ENCODE measurements at regions not wholly inside any gene's neighbourhood (a gene's known extent, or its start where the extent isn't known, plus 50 kb on each side); places are given as distances from the start of the nearest gene placed in this dataset.
A peak's percentile ranks its signal among the peaks of the same experiment; 100 is the strongest.

DNA sequence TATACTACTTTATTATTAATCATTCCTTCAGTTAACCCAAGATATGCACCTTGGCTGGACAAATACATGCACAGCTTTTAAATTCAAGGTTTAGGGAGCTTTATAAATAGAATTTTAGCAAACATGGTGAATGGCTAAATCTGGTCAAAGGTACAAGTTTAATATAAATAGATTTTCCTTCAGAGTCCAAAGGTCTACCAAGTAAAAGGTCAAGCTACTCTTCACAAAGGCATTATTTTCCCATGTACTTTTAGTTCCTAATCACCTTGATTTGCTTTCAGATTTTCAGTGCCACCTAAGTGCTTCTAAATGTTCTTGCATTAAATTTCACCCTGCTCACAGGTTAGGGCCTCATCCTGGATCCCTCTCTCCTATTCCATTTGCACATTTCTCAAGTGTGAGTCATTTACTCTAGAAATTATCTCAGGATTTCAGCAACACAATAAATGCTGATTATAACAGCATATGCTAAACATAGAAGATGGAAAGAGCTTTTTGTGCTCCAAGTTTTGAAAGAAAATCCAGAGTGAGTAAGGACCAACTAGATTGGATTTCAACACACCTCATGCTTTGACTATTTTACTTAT, 459.4 kb upstream of the ITGA1 start:
- no peaks in the 10 kb centered on the region for H3K9me3 ChIP-seq (ENCODE audit: low read depth)
- peaks cover 5% of the 10 kb centered on the region for H3K4me1 ChIP-seq
- H3K9ac ChIP-seq, result no peak overlapping the region
- H3K36me3 ChIP-seq, result no peaks in the 10 kb centered on the region
- H3K9me3 Mint-ChIP-seq, result peaks cover 8% of the 10 kb centered on the region
- H3K36me3 Mint-ChIP-seq, result peaks cover 2% of the 10 kb centered on the region
- no peak overlapping the region for H3K4me3 Mint-ChIP-seq
- no peak overlapping the region for H3K4me3 ChIP-seq
- H3K27me3 Mint-ChIP-seq (ENCODE audit: insufficient read depth, low read depth), result no peaks in the 10 kb centered on the region
- H3K27ac ChIP-seq, result no peak overlapping the region
- H3F3A ChIP-seq (ENCODE audit: low read depth), result no peaks in the 10 kb centered on the region
- H3K79me2 ChIP-seq (ENCODE audit: low read depth), result no peaks in the 10 kb centered on the region
- no peaks in the 10 kb centered on the region for H3K27me3 ChIP-seq
- no peaks in the 10 kb centered on the region for H4K20me1 ChIP-seq (ENCODE audit: low read depth)
- no peak overlapping the region for H3K4me2 ChIP-seq
- TF ChIP-seq EZH2 (IDR thresholded peaks at IDR 0.05), result no peak
- TF ChIP-seq, protein P1, sequence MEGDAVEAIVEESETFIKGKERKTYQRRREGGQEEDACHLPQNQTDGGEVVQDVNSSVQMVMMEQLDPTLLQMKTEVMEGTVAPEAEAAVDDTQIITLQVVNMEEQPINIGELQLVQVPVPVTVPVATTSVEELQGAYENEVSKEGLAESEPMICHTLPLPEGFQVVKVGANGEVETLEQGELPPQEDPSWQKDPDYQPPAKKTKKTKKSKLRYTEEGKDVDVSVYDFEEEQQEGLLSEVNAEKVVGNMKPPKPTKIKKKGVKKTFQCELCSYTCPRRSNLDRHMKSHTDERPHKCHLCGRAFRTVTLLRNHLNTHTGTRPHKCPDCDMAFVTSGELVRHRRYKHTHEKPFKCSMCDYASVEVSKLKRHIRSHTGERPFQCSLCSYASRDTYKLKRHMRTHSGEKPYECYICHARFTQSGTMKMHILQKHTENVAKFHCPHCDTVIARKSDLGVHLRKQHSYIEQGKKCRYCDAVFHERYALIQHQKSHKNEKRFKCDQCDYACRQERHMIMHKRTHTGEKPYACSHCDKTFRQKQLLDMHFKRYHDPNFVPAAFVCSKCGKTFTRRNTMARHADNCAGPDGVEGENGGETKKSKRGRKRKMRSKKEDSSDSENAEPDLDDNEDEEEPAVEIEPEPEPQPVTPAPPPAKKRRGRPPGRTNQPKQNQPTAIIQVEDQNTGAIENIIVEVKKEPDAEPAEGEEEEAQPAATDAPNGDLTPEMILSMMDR (IDR thresholded peaks at IDR 0.05), result no peak
- no peak for TF ChIP-seq EZH2phosphoT487 (IDR thresholded peaks at IDR 0.05)
- no peak for DNase-seq (ENCODE audit: low spot score)
- no peaks in the 10 kb centered on the region for H3K4me1 Mint-ChIP-seq
- H3K27ac Mint-ChIP-seq, result no peak overlapping the region
- H2AFZ ChIP-seq (replicated peaks), result no peak overlapping the region

DNA sequence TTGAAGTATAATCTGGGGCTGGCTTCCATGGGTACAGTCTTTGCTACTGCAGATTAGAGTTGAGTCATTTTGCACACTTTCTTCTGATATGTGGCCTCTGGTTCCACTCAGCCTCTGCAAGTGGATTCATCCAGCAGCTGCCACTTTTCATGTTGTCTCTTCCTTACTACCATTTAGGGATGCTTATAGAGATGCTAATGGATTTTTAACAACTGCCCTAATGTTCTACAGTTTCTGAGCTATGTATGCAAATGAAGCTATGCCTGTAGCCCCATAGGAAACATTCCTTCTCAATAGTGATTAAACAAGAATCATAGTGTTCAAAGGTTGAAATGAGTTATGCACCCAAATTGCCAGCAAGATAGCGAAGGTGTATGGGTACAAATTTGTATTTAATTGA, 456.0 kb upstream of the ITGA1 start:
- Histone ChIP-seq H3K79me2 (ENCODE audit: low read depth) (no peaks in the 10 kb centered on the region), H3K27me3 (no peaks in the 10 kb centered on the region), H2AFZ (replicated peaks) (no peak overlapping the region), H3F3A (ENCODE audit: low read depth) (peaks cover 12% of the 10 kb centered on the region), H3K9me3 (ENCODE audit: low read depth) (peaks cover 11% of the 10 kb centered on the region), H4K20me1 (ENCODE audit: low read depth) (no peaks in the 10 kb centered on the region), H3K4me1 (peaks cover 20% of the 10 kb centered on the region), H3K27ac (no peak overlapping the region), H3K36me3 (no peaks in the 10 kb centered on the region), H3K4me2 (no peak overlapping the region), H3K9ac (no peak overlapping the region), H3K4me3 (no peak overlapping the region)
- Mint-ChIP-seq H3K9me3 (peaks cover 20% of the 10 kb centered on the region), H3K27ac (no peak overlapping the region), H3K27me3 (ENCODE audit: insufficient read depth, low read depth) (peaks cover 3% of the 10 kb centered on the region), H3K36me3 (peaks cover 2% of the 10 kb centered on the region), H3K4me1 (peaks cover 6% of the 10 kb centered on the region), H3K4me3 (no peak overlapping the region)
- no peak for TF ChIP-seq EZH2phosphoT487 (IDR thresholded peaks at IDR 0.05)
- TF ChIP-seq, protein P1 (IDR thresholded peaks at IDR 0.05), result no peak
- TF ChIP-seq EZH2 (IDR thresholded peaks at IDR 0.05), result no peak
- no peak for DNase-seq (ENCODE audit: low spot score)

DNA sequence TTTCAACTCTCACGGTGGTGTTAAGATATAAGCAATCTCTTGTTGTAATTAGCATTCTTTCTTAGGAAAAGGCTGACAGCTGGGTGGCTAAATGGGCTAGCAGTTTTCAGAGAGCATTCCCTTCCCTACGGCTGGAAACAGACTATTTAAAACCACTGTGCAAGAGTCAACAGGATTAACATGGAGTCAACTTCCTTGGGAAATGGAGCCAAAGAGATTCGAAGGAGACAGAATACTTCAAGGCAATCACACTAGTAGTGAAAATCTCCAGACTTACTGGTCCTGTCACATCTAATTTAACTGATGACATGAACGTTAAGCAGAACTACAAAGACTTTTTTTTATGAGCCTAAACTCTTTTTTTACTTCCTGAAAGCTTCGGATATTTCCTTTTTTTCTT, 453.3 kb upstream of the ITGA1 start:
- H3K27ac Mint-ChIP-seq, result no peak overlapping the region
- peaks cover 20% of the 10 kb centered on the region for H3K9me3 Mint-ChIP-seq

More for the DNA sequence above, 453.3 kb upstream of the ITGA1 start:
- Histone ChIP-seq H3K4me1 (peaks cover 20% of the 10 kb centered on the region), H3K36me3 (no peaks in the 10 kb centered on the region), H3K4me3 (no peak overlapping the region), H3K27me3 (no peaks in the 10 kb centered on the region), H4K20me1 (ENCODE audit: low read depth) (no peaks in the 10 kb centered on the region), H3K9ac (no peak overlapping the region), H2AFZ (replicated peaks) (no peak overlapping the region), H3K79me2 (ENCODE audit: low read depth) (no peaks in the 10 kb centered on the region), H3K9me3 (ENCODE audit: low read depth) (peaks cover 11% of the 10 kb centered on the region), H3K4me2 (peak overlapping the region; percentile 40), H3F3A (ENCODE audit: low read depth) (peaks cover 12% of the 10 kb centered on the region), H3K27ac (peak overlapping the region; percentile 33)
- H3K4me1 Mint-ChIP-seq, result peaks cover 6% of the 10 kb centered on the region
- no peak overlapping the region for H3K4me3 Mint-ChIP-seq
- no peak for TF ChIP-seq EZH2 (IDR thresholded peaks at IDR 0.05)
- TF ChIP-seq, protein P1 (IDR thresholded peaks at IDR 0.05), result no peak
- H3K27me3 Mint-ChIP-seq (ENCODE audit: insufficient read depth, low read depth), result peaks cover 5% of the 10 kb centered on the region
- peak; percentile 84 for DNase-seq (ENCODE audit: low spot score)
- peaks cover 2% of the 10 kb centered on the region for H3K36me3 Mint-ChIP-seq

All from neural progenitor cell (in vitro differentiated cells).